Anterior cingulate cortex (tissue), 58 donors: ENCODE measurements at regions not wholly inside any gene's neighbourhood (a gene's known extent, or its start where the extent isn't known, plus 50 kb on each side); places are given as distances from the start of the nearest gene placed in this dataset.
"Not testable (repeated sequence)": the region's sequence is repeated elsewhere in the genome, so short reads cannot be mapped to it uniquely, and the experiment has no call there.

Experiments used
- DNase-seq, 58 donors: peaks; one replicate each; lab custom pipeline; 2025; lab: John Stamatoyannopoulos, UW

DNA sequence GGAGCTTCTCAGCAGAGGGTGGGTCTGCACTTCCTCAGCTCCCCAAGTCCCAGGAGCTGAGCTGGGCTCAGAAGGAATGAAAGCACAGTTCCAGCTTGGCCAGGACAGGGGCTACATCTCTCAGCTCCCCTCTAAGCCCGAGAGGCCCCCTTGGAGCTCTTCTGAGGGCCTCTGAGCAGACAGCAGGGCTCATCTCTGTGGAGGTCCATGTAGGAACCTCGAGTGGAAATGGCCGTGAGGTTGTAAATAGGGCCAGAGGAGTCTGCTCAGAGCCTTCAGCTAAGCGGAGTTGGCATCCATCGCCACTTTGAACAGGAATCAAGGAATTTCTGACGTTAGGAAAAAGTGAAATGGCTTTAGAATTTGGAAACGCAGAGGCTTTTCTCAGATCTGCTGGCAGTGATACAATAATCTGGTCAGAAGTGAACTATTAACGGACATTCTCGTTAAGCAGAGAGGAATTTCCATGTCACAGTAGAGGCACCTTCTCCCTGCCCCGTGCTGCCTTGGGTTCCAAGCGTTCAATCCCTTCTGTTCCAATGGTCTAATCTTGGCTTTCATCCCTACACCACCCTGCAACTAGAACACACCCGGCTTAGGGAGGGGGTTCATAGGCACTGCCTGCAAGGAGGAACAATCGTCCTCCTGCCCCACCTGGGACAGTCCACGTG is 213.9 kb downstream of the NDUFA10 start:
- DNase-seq = no peak

DNA sequence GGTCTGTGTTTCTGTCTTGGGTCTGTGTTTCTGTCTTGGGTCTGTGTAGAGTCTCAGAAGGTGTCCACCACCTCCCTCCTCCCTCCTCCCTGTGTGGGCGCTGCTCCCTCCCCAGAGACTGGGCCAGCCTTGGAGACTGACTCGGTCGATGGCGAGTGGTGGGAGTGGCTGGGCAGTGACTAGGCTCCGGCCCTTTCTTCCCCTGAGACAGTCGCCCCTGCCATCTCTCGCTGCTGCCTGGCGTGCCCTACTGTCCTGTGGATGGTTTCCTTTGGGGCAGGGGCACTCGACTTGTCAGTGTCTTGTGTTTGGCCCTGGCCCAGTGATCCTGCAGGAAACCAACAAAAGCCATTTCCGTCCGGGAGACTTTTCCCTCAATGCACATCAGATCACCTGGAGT is 215.8 kb downstream of the NDUFA10 start:
- DNase-seq = no peak

DNA sequence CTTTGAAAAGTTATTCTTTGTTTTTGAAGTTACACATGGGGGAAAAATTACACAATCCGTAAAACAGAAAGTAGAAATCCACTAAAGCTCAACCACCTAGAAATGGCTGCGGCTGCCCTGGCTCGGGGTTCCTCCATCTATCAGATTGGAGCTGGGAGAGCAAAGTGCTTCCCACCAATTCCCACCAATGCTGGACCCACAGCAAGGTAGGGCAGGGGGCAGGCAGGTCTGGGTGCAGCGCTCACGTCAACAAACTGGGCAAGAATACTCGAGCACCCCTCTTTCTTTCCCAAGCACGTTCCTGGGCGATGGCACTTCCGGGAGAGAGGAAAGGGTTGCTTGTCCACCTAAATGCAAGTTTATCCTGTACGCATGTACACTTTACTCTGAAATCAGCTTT is 217.6 kb downstream of the NDUFA10 start:
- DNase-seq = no peak

DNA sequence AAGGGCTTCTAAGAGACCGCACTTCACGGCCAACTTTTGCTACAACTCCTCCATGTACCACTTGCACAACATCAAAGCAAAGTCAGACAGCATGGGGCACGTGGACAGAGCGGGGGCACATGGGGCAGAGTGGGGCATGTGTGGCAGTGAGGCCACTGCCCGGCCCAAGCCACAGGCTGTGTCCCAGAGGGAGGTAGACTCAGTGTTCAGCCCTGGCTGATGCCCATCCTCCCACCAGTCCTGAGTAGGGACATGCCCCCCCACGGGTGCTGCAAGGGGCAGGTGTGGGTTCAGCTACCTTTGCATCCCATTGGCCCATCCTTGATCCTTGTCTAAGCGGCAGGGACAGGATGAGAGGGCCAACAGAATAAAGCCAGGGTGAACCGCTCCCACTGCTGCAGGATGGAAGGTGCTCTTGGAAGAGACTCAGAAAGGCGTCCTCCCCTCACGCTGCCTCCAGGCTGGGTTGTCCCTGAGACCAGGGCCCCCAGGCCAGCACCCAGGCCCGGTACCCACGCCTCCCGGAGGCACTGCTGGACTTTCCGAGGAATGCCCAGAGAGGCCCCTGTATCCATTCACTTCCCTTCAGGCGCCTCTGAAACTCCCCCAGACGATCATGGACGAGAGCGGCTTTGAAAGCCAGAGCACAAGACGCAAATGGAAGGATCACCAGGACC is 218.2 kb downstream of the NDUFA10 start:
- peak in 9 of 58 donors; percentile 19 to 69 (median 30) for DNase-seq

DNA sequence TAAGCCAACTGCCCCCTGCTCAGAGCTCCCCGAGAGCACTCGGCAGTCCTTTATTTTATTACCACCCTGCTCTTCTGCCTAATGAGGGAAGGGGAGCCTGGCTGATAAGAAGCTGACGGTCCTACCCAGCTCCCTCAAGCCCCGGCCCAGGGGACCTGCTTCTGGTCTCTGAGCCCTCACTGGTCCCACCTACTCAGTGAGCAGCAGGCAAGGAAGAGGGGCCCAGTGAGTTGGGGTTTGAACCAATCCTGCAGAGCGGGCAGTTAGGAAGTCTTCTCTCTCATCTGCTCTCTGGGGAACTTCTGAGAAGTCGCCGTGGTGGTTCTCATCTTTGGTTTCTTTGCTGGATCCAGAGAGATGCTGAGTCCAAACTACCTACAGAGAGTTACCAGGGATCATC is 218.9 kb downstream of the NDUFA10 start:
- DNase-seq = no peak

DNA sequence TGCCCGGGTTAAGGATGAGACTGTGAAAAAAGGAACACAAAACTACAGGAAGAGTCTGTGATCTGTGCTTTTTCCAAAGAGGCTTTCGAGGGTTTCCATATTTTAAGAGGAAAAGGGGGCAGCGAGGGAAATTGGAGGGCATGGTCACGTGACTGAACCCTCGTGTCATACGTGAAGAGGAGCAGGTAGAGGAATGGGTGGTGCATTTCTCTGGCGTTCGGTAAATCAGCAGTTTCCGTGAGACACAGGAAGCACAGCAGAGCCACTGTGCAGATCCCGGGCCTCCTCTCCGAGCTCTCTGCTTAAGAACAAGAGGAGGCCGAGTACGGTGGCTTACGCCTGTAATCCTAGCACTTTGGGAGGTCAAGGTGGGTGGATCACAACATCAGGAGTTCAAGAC is 219.7 kb downstream of the NDUFA10 start:
- no peak for DNase-seq

DNA sequence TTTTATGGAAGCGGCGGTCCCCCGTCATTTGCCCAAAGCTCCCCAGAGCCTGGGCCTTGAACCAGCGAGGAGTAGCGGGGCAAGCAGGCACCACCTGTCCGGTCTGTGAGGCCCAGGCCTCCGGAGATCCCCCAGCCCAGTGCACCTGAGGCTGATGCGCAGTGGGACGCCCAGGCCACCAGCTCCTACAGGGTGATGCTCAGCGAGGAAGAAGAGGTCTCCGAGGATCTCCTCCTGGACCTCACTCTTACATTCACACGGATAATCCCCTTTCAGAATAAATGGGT is 220.2 kb downstream of the NDUFA10 start:
- DNase-seq = no peak

DNA sequence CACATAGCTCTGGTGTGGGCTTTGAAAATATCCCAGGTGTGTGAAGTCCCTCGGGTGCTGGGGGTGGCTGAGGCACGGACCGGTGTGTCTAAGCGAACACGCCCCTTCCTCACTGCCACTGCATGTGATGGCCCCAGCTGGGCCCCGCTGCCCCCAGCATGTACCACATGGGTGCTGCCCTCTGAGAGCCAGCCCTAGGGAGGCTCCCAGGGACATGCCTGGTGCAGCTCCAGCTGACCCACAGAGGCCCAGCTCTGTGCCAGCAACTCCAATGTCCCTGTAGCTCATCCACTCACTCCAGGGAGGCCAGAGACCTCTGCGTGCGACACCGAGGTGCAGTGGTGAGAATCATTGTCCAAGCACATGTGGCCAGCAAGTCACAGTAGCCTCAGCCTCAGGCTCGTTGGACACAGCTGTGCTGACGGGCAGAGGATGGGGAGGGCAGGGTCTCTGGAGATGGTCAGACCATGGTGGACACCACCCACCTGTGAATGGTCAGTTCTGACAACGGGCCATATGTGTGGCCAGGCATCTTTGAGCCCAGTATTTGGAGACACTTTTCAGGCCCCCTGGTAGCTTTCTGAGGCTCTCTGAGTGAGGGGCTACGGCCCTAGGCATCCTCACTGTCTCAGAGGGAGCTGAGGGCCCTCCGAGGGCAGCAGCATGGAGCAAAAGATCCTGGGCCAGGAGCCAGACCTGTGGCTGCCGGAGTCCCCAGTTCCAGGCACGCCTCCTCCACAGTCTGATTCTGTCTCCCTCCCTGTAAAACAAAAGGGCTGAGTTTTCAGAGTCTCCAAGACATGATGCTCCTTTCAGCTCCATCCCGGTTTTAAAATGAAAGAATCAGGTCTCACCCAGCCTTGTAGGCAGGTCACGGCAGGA is 220.7 kb downstream of the NDUFA10 start:
- no peak for DNase-seq

DNA sequence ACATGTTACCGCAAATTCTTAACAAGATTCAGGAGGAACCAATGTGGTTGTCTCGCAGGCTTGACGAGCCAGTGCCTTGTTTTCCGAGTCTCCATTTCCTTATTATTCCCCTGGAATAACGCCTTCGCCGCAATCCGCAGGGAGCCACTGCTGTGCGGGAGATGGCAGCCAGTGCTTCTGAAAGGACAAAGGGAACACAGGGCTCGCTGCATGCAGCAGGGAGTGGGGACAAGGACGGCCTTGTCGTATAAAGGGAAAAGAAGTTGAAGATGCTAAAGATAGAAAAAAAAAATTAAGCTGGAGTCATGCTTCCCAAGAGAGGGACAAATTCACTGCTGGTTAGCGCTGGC is 221.4 kb downstream of the NDUFA10 start:
- peak in 12 of 58 donors; percentile 16 to 56 (median 32) for DNase-seq

DNA sequence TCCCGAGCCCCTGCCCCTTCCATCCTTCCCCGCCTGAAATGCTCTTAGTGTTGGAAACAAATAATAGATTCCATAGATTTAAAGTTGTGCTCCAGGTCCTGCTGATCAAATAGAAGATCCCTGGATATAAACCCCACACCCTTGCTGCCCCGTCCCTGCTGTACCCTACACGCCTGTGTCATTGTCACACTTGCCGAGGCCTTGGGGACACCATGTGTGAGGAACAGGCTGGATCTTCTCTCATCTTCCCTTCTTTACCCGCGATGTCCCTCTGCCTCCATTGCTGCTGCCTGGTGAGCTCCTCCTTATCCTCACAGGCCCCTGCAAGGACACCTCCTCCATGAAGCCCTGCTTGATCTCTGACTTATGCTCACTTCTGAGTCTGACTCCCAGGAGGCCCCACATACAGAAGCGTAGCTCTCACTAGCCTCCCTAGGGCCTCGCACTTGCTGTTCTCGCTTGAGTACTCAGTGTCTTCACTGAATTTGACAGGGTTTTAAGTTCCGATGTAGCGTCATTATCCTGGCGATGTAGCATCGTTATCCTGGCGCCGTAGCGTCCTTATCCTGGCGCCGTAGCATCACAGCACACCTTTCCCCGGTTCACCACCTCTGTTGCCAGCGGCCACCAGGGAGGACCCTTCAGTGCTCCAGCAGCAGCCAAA is 221.9 kb downstream of the NDUFA10 start:
- DNase-seq = no peak

DNA sequence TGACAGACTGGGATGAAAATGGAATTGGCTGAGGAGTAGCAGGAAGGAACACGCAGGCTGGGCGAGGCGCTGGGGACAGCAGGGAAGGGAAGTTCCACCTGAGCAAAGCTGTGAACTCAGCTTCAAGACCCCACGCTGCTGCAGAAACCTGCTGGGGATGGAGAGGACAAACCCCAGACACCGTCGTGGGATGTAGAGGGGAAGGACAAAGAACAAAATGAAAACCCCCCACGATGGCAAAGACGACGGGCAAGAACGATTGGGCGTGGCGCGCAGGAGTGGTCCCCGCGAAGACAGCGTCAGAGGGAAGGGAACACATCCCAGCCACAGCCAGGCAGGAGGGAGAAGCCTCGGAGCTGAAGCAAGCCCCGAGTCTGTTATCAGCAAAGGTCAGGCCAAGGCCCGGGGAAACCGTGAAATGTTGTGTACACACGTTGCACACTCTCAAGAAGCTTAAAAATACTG is 222.9 kb downstream of the NDUFA10 start:
- no peak for DNase-seq

DNA sequence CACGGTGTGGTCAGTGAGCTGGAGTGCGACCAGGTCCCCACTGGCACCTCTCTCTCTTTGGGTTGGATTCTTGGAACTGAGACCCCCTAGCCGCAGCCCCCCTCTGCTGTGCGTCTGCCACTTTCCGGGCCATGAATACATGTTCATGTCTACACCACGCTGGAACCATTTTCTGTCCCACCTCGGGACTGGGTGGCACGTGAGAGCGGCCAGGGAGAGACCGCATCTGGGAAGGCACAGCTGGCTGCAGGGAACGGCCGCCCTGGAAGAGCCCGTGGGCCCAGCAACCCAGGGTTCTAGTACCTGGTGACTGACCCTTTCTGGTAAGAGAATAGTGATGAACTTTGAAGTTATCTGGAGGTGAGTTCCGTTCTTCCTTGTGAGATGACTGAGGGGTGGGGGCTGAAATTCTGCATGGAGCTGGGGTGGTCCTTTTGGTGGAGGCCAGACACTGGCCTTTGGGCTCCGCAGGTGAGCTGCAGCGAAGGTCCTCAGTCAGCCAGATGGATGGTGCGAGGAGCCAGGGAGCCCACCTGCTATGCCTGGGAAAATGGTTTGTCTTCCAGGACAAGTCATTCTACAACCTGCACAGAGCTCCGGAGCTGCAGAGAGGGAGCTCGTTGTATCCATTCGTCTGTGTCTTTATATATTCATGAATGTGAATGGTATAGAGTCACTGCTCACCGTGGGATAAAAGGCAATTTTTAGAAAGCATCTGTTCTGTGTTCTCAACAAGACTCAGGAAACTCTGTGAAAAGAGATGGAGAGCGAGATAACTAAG is 223.5 kb downstream of the NDUFA10 start:
- DNase-seq = peak in 1 of 58 donors; percentile 49

DNA sequence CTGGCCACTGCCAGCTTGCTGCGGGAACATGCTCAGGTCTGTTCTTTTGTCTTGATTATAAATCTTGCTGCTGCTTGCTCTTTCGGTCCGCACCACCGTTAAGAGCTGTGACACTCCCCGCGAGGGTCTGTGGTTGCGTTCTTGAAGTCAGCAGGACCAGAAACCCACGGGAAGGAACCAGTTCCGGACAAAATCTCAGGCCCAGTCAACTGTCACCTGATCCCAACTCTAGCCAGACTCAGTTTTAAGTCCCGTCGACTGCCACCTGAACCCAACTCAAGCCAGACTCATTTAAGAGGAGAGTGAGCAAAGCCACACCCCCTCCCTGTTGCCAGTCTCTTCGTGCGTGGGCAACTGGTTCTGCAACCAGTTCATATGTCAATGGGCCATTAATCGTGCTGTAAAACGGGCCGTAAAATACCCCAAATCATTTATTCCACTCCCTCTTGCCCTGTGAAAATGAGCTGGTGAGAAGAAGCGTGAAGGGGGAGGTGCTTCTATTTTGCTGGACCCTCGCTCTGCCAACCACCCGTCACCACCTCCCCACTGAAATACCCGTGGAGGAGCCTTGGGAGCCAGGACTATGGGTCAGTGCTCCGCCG is 224.3 kb downstream of the NDUFA10 start:
- no peak for DNase-seq

DNA sequence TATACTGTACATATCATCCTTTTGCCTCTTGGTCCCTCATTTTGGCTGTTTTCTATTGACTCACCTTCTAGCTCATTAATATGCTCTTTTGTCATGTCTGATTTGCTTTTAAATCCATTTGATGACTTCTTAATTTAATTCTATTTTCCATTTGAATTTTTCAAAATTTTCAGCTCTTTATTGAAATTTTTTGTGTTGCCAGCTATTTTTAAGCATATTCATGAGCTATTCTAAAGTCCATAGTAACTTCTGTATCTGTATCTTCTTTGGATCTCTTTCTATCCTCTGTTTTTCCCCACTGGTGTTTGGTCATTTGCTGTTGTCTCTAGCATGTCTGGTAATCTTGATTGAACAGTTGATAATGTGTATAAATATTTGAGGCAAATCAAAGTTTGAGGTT is 227.8 kb downstream of the NDUFA10 start:
- DNase-seq = no peak

DNA sequence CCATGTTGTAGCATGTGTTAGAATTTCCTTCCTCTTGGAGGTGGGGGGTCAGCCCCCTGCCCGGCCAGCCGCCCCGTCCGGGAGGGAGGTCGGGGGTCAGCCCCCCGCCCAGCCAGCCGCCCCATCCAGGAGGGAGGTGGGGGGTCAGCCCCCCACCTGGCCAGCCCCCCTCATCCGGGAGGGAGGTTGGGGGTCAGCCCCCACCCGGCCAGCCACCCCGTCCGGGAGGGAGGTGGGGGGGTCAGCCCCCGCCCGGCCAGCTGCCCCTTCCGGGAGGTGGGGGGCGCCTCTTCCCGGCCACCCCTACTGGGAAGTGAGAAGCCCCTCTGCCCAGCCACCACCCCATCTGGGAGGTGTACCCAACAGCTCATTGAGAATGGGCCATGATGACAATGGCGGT is 229.4 kb downstream of the NDUFA10 start:
- not testable (repeated sequence) for DNase-seq

DNA sequence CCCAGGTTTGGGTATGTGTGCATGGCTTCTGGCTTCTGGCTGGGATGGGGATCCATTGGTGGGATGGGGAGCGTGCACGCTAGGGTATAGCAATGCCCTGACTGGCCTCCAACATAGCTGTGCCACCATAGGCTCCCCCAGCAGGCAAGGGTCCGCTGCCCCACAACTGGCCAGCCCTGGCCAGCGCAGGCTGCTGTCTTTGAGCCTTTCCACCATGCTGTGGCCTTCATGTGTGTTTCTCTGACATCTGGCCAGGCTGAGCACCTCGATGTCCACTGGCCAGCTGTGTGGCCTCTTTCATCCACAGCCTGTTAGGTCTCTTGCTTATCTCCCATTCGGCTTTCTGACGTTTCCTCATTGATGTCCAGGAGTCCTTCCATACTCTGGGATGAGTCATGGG is 231.3 kb downstream of the NDUFA10 start:
- no peak for DNase-seq

DNA sequence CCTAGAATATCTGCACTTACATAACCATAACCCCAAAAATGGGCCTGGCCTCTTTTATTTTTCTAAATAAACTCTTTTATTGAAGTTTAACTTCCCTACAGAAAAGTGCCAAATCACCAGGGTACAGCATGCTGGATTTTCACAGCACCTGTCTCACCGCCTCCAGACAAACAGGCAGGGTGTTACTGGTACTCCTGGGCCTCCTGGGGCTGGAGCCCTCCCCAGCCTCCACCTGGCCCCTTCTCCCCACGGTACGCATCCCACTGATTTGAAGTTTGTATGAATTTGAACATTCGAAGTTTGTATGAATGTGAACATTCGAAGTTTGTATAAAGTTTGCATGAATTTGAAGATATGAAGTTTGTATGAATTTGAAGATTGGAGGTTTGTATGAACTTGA is 232.1 kb downstream of the NDUFA10 start:
- no peak for DNase-seq

DNA sequence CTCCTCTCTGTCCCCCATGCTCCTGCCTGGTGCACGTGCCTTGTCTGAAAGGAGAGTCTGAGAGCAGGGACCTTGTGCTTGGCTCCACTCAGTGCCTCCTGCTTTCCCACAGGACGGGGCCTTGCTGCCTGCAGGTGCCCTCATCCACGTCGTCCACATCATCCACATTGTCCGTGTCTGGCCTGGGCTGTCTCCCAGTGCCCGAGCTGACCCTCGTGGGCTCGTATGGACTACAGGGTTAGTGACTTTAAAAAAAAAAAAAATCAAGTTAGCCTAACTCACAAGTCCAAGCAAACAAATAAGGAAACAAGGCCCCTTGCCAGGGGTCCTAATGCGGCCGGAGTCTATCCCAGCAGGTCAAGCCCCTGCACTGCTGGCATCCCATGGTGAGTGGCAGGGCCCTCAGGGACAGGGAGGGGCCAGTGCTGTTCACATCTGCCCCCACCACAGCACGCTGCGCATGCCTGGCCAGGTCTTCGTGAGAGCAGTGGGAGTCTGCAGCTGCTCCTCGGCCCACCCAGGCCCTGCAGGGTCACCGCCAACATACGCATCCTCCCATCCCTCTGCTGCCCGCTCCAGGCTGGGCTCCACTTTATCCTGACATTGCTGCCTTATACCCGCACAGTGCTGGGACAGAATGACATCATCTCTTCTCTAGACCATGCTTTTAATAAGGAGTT is 232.6 kb downstream of the NDUFA10 start:
- no peak for DNase-seq
